ENCODE measurements at regions not wholly inside any gene's neighbourhood (a gene's known extent, or its start where the extent isn't known, plus 50 kb on each side); places are given as distances from the start of the nearest gene placed in this dataset.

- TF ChIP-seq CTCF (IDR thresholded peaks at IDR 0.05) = no peak
- no peak for TF ChIP-seq POLR2A (IDR thresholded peaks at IDR 0.05)
Measured at GRCh38 chr6:105769987-105770386, 316.1 kb upstream of the PRDM1 start.

Measured in body of pancreas (tissue), 4 donors.